DMS53 treated with DMSO at 0.1 percent for 48 hours (cell line): ENCODE measurements at regions not wholly inside any gene's neighbourhood (a gene's known extent, or its start where the extent isn't known, plus 50 kb on each side); places are given as distances from the start of the nearest gene placed in this dataset.

Source experiments
- DNase-seq: peaks from one replicate; lab custom pipeline; 2025; ENCODE audit not compliant: unreplicated experiment; lab: John Stamatoyannopoulos, UW

- DNase-seq: no peak
These were observed 1169.3 kb upstream of the DDX18 start for GRCh38 chr2:116645155-116645554.

- DNase-seq: no peak
These were observed 1145.8 kb upstream of the DDX18 start for GRCh38 chr2:116668691-116669090.

GRCh38 chr2:116669782-116670181 is 1144.7 kb upstream of the DDX18 start:
- peak; percentile 66 for DNase-seq

GRCh38 chr2:116674188-116674587 is 1140.3 kb upstream of the DDX18 start:
- no peak for DNase-seq

GRCh38 chr2:116676776-116677175 is 1137.7 kb upstream of the DDX18 start:
- no peak for DNase-seq

- DNase-seq: no peak
These were observed 1134.1 kb upstream of the DDX18 start for GRCh38 chr2:116680256-116680936.

GRCh38 chr2:116687371-116687770 is 1127.1 kb upstream of the DDX18 start:
- DNase-seq: no peak

- DNase-seq: no peak
These were observed 1121.5 kb upstream of the DDX18 start for GRCh38 chr2:116692988-116693387.

GRCh38 chr2:116696223-116696622 is 1118.3 kb upstream of the DDX18 start:
- DNase-seq: peak; percentile 37

GRCh38 chr2:116696903-116697302 is 1117.6 kb upstream of the DDX18 start:
- DNase-seq: no peak

GRCh38 chr2:116706396-116706795 is 1108.1 kb upstream of the DDX18 start:
- DNase-seq: no peak

- peak; percentile 33 for DNase-seq
These were observed 1098.5 kb upstream of the DDX18 start for GRCh38 chr2:116716038-116716437.

- DNase-seq: no peak
These were observed 1098.0 kb upstream of the DDX18 start for GRCh38 chr2:116716444-116716843.

GRCh38 chr2:116717832-116718231 is 1096.7 kb upstream of the DDX18 start:
- DNase-seq: no peak

- peak; percentile 30 for DNase-seq
These were observed 1096.0 kb upstream of the DDX18 start for GRCh38 chr2:116718451-116718850.

GRCh38 chr2:116719836-116720235 is 1094.7 kb upstream of the DDX18 start:
- peak; percentile 92 for DNase-seq

- DNase-seq: no peak
These were observed 1089.9 kb upstream of the DDX18 start for GRCh38 chr2:116724550-116724949.

- no peak for DNase-seq
These were observed 1082.2 kb upstream of the DDX18 start for GRCh38 chr2:116732322-116732721.

GRCh38 chr2:116733699-116734098 is 1080.8 kb upstream of the DDX18 start:
- DNase-seq: no peak

GRCh38 chr2:116737951-116738350 is 1076.5 kb upstream of the DDX18 start:
- no peak for DNase-seq

GRCh38 chr2:116747103-116747502 is 1067.4 kb upstream of the DDX18 start:
- peak; percentile 5 for DNase-seq

- no peak for DNase-seq
These were observed 1064.5 kb upstream of the DDX18 start for GRCh38 chr2:116749994-116750393.

- no peak for DNase-seq
These were observed 1060.0 kb upstream of the DDX18 start for GRCh38 chr2:116754381-116755101.
